SK-N-SH (cell line): ENCODE measurements at regions not wholly inside any gene's neighbourhood (a gene's known extent, or its start where the extent isn't known, plus 50 kb on each side); places are given as distances from the start of the nearest gene placed in this dataset.

Experiments
- CTCF ChIA-PET: fragments of 300-600, 350-600 bp; formaldehyde crosslinking; extraction: SDS; loops from one replicate; lab custom pipeline; 2021; lab: Yijun Ruan, JAX
- POLR2A ChIA-PET: fragments of 350-600 bp; sonication (Branson Sonifier 250); formaldehyde crosslinking; extraction: SDS; loops from one replicate; lab custom pipeline; 2020; ENCODE audit warnings: antibody characterized with exemption, inconsistent platforms; lab: Yijun Ruan, JAX
- DNase-seq: peaks from one replicate; pipeline ENCODE4 v3.0.0; 2012
- H2AFZ ChIP-seq: fragments of 200-600 bp; sonication (generic); 2 replicates; pipeline ENCODE4 v1.8.1; 2016; ENCODE audit warnings: antibody characterized with exemption, mild to moderate bottlenecking, low read depth
- H3F3A ChIP-seq: fragments of 200-600 bp; sonication (generic); replicated peaks from 2 replicates; pipeline ENCODE3; 2016; ENCODE audit warnings: antibody characterized with exemption, mild to moderate bottlenecking; ENCODE audit not compliant: insufficient read depth
- H3K27ac ChIP-seq, 2 experiments: fragments of 200-500 bp in 1 of 2; fragments of 200-600 bp in 1 of 2; sonication (Bioruptor generic) in 1 of 2; sonication (generic), shearing (Covaris generic) in 1 of 2; 2 replicates each; pipeline versions ENCODE4 v1.5.1 to v1.6.1; 2014 to 2016; ENCODE audit warnings: low read depth in 2 of 2, inconsistent platforms in 1 of 2, low read length in 1 of 2, mild to moderate bottlenecking in 1 of 2, mixed read lengths in 1 of 2
- H3K27me3 ChIP-seq: fragments of 200-600 bp; sonication (generic), shearing (Covaris generic); 2 replicates; pipeline ENCODE4 v1.6.1; 2016; ENCODE audit warnings: mixed run types; ENCODE audit not compliant: insufficient read depth
- H3K36me3 ChIP-seq, 2 experiments: fragments of 200-500 bp in 1 of 2; fragments of 200-600 bp in 1 of 2; sonication (Bioruptor generic) in 1 of 2; sonication (generic) in 1 of 2; replicated peaks in 1 of 2; 2 replicates each; pipeline versions ENCODE3 to v1.5.1; 2014 to 2016; ENCODE audit warnings: low read length in 1 of 2, mild to moderate bottlenecking in 1 of 2; ENCODE audit not compliant: insufficient read depth in 2 of 2, control insufficient read depth in 1 of 2
- H3K4me1 ChIP-seq, 2 experiments: fragments of 200-500 bp in 1 of 2; fragments of 200-600 bp in 1 of 2; sonication (Bioruptor generic) in 1 of 2; sonication (generic), shearing (Covaris generic) in 1 of 2; 2 replicates each; pipeline versions ENCODE4 v1.5.1 to v1.6.1; 2014 to 2016; ENCODE audit warnings: low read depth in 1 of 2, low read length in 1 of 2, mixed run types in 1 of 2; ENCODE audit not compliant: insufficient read depth in 2 of 2, control insufficient read depth in 1 of 2
- H3K4me2 ChIP-seq: fragments of 200-600 bp; sonication (generic), shearing (Covaris generic); 2 replicates; pipeline ENCODE4 v1.6.1; 2017; ENCODE audit warnings: mixed run types
- H3K4me3 ChIP-seq, 2 experiments: fragments of 200-500 bp in 1 of 2; fragments of 200-600 bp in 1 of 2; sonication (Bioruptor generic) in 1 of 2; sonication (generic), shearing (Covaris generic) in 1 of 2; 2 replicates each; pipeline versions ENCODE4 v1.5.1 to v1.8.1; 2014 to 2016; ENCODE audit warnings: low read depth in 2 of 2, inconsistent platforms in 1 of 2, low read length in 1 of 2, mild to moderate bottlenecking in 1 of 2, mixed read lengths in 1 of 2, moderate library complexity in 1 of 2
- H3K79me2 ChIP-seq: fragments of 200-600 bp; sonication (generic); 2 replicates; pipeline ENCODE4 v1.8.1; 2017; ENCODE audit warnings: mild to moderate bottlenecking; ENCODE audit not compliant: insufficient read depth
- H3K9ac ChIP-seq: fragments of 200-600 bp; sonication (generic); 2 replicates; pipeline ENCODE4 v1.6.1; 2017; ENCODE audit warnings: mixed run types
- H3K9me2 ChIP-seq: fragments of 200-600 bp; sonication (generic); 2 replicates; pipeline ENCODE4 v1.6.1; 2017; ENCODE audit warnings: mixed run types
- H3K9me3 ChIP-seq: fragments of 200-600 bp; sonication (generic); 2 replicates; pipeline ENCODE4 v1.6.1; 2017; ENCODE audit warnings: mixed run types, mild to moderate bottlenecking, moderate library complexity
- H4K20me1 ChIP-seq: fragments of 200-600 bp; sonication (generic); 2 replicates; pipeline ENCODE4 v1.6.1; 2017; ENCODE audit warnings: mild to moderate bottlenecking, mixed run types; ENCODE audit not compliant: insufficient read depth
- CHD2 ChIP-seq: fragments of 150-350 bp; IDR thresholded peaks from 2 replicates; pipeline ENCODE4 v1.6.1; 2018; ENCODE audit warnings: low read length; ENCODE audit not compliant: partially characterized antibody
- CTCF ChIP-seq: fragments of 200-600 bp; sonication (generic); IDR thresholded peaks from 2 replicates; pipeline ENCODE4 v1.6.1; 2017; ENCODE audit warnings: antibody characterized with exemption, mild to moderate bottlenecking, moderate library complexity
- EP300 ChIP-seq, 2 experiments: IDR thresholded peaks; 2 replicates each; pipeline versions ENCODE4 v1.4.0 to v1.6.1; 2012; ENCODE audit warnings: borderline replicate concordance in 1 of 2, low read depth in 1 of 2, low read length in 1 of 2
- FOSL2 ChIP-seq: IDR thresholded peaks from 2 replicates; pipeline ENCODE4 v1.4.0; 2012; ENCODE audit warnings: low read depth, mild to moderate bottlenecking, moderate library complexity, borderline replicate concordance
- FOXM1 ChIP-seq: IDR thresholded peaks from 2 replicates; pipeline ENCODE4 v1.4.0; 2012; ENCODE audit warnings: low read depth, mild to moderate bottlenecking
- GABPA ChIP-seq: IDR thresholded peaks from 2 replicates; pipeline ENCODE4 v1.4.0; 2012; ENCODE audit warnings: low read depth, mild to moderate bottlenecking
- GATA2 ChIP-seq: sonication (generic); formaldehyde crosslinking; IDR thresholded peaks from 2 replicates; pipeline ENCODE4 v1.5.0; 2020; ENCODE audit warnings: mild to moderate bottlenecking, missing genetic modification reagents
- IRF3 ChIP-seq: fragments of 150-350 bp; IDR thresholded peaks from 2 replicates; pipeline ENCODE4 v1.6.1; 2016; ENCODE audit warnings: mild to moderate bottlenecking, low read depth, low read length
- MXI1 ChIP-seq: IDR thresholded peaks from 2 replicates; pipeline ENCODE4 v1.6.1; 2012; ENCODE audit warnings: mild to moderate bottlenecking, low read depth, low read length, improper control_type of control experiment
- POLR2AphosphoS5 ChIP-seq: IDR thresholded peaks from 2 replicates; pipeline ENCODE4 v1.6.1; 2012; ENCODE audit warnings: low read depth, low read length
- RAD21 ChIP-seq: IDR thresholded peaks from 2 replicates; pipeline ENCODE4 v1.6.1; 2012; ENCODE audit warnings: mild to moderate bottlenecking, low read length
- RCOR1 ChIP-seq: fragments of 150-350 bp; IDR thresholded peaks from 2 replicates; pipeline ENCODE4 v1.6.1; 2017; ENCODE audit warnings: antibody characterized with exemption, low read length
- YY1 ChIP-seq: IDR thresholded peaks from 2 replicates; pipeline ENCODE4 v1.4.0; 2012; ENCODE audit warnings: low read depth, mild to moderate bottlenecking
- WGBS: methylation state at CpG from one replicate; pipeline ENCODE4 v1.1.6; 2017; ENCODE audit warnings: low lambda C conversion rate; 5-methylcytosine and 5-hydroxymethylcytosine counted together
- TF ChIP-seq, protein P1 (sequence below): IDR thresholded peaks from 2 replicates; pipeline ENCODE4 v1.4.0; 2012; ENCODE audit warnings: low read depth

GRCh38 chr17:72030067-72030899, 90.5 kb upstream of the SOX9 start:
- CTCF ChIA-PET, result interaction anchor here (1.0 to 1.9 kb wide), 7 partner anchors 7 to 591 kb away, joined by 3 to 6 read pairs (median 3); no protein-coding TSS in a partner anchor
- Histone ChIP-seq H3K4me3 (peak overlapping the region; percentile 38 to 46), H3K79me2 (no peaks in the 10 kb centered on the region), H3K4me1 (peaks cover 0 to 31% of the 10 kb centered on the region in 2 experiments; a peak in 2 of 4 replicates), H3F3A (no peaks in the 10 kb centered on the region), H3K27ac (peak overlapping the region in 1 of 2 experiments; percentile 8; a peak in 1 of 4 replicates), H3K27me3 (no peaks in the 10 kb centered on the region; the same call in 1 of the 2 replicates), H3K9ac (no peak overlapping the region), H3K9me3 (no peaks in the 10 kb centered on the region), H3K36me3 (no peaks in the 10 kb centered on the region)
- WGBS, result 43% methylated on average over 22 of the region's 22 CpGs
- no peak for DNase-seq
- POLR2A ChIA-PET, result no interaction called here
- TF ChIP-seq IRF3 (no peak), RCOR1 (no peak), CTCF (peak; percentile 41), GABPA (peak; percentile 47)
- TF ChIP-seq, all 33 proteins: peak for 2
- Histone ChIP-seq H3K9me2 (no peaks in the 10 kb centered on the region), H3K4me2 (peak overlapping the region; percentile 58), H2AFZ (peak overlapping the region; percentile 46), H4K20me1 (no peaks in the 10 kb centered on the region)

DNA sequence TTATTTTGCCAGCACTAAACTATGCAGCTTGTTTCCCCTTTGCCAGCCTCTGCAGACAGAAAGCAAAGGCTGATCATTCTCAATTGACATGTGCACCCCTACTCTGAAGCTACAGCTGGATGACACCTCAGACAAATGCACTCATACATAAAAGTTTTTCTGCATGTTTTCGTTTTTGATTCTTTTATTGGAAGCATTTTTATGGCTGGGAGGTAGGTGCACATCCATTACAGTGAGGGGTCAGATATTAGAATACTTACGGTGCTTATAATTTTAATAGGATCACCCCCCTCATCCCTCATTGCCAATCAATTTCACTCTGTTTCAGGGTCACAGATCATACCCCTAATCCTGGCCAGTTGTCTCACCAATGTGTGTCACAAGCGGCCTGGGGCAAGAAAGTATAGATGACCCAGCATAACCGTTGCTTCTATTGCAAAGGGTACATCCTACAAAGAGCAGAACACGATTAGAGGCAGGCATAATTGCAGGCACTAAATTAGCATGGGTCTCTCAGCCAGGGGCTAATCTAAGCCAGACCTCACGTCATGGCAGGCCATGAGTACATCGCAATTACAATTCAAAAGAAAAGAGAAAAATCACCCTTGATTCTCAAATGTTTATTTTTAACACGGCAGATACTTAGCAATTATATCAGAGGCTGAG, 89.5 kb upstream of the SOX9 start:
- Histone ChIP-seq H3K4me1 (peaks cover 0 to 31% of the 10 kb centered on the region in 2 experiments; a peak in 2 of 4 replicates), H3K9me2 (no peaks in the 10 kb centered on the region), H3K4me2 (no peak overlapping the region), H4K20me1 (no peaks in the 10 kb centered on the region), H3K9ac (no peak overlapping the region), H3K27ac (peak overlapping the region in 1 of 2 experiments; percentile 40; a peak in 1 of 4 replicates), H3K79me2 (no peaks in the 10 kb centered on the region), H3K36me3 (no peaks in the 10 kb centered on the region), H3F3A (no peaks in the 10 kb centered on the region), H3K27me3 (no peaks in the 10 kb centered on the region; the same call in 1 of the 2 replicates), H3K4me3 (no peak overlapping the region), H3K9me3 (no peaks in the 10 kb centered on the region), H2AFZ (0 out of 2 replicates have a peak overlapping the region, but pooled peaks have one; percentile 46)
- CTCF ChIA-PET, result interaction anchor here (0.9 to 1.9 kb wide), 7 partner anchors 8 to 593 kb away, joined by 3 to 6 read pairs (median 3); no protein-coding TSS in a partner anchor
- DNase-seq, result peak; percentile 63
- POLR2A ChIA-PET, result interaction anchor here (0.7 kb wide), 1 partner anchor 82 kb away, joined by 5 read pairs; no protein-coding TSS in a partner anchor
- WGBS, result 52% methylated on average over 8 of the region's 8 CpGs
- TF ChIP-seq FOSL2 (no peak), RCOR1 (0 out of 2 replicates have a peak, but pooled peaks have one; percentile 29), MXI1 (peak; percentile 46; the same call in 1 of the 2 replicates), CHD2 (peak; percentile 61), POLR2AphosphoS5 (no peak), GATA2 (peak; percentile 77), EP300 (IDR thresholded peaks at IDR 0.05; ENCODE audit: borderline replicate concordance in 1 of 2, low read depth in 1 of 2, low read length in 1 of 2) (peak in 1 of 2 experiments; percentile 83; a peak in 2 of 4 replicates), IRF3 (no peak), YY1 (no peak), FOXM1 (no peak), RAD21 (peak; percentile 0; the same call in 1 of the 2 replicates)
- TF ChIP-seq, protein P1, sequence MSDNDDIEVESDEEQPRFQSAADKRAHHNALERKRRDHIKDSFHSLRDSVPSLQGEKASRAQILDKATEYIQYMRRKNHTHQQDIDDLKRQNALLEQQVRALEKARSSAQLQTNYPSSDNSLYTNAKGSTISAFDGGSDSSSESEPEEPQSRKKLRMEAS, result no peak
